ENCODE measurements at regions not wholly inside any gene's neighbourhood (a gene's known extent, or its start where the extent isn't known, plus 50 kb on each side); places are given as distances from the start of the nearest gene placed in this dataset.

GRCh38 chr15:91408476-91409076 is 308.5 kb downstream of the SV2B start:
- Histone ChIP-seq H3K36me3 (ENCODE audit: control insufficient read depth, insufficient read depth, low read length) (no peaks in the 10 kb centered on the region), H3K27me3 (ENCODE audit: control insufficient read depth, insufficient read depth, low read length) (no peaks in the 10 kb centered on the region), H3K4me3 (ENCODE audit: low read depth, low read length) (no peak overlapping the region)
- no peak for TF ChIP-seq CTCF (IDR thresholded peaks at IDR 0.05; ENCODE audit: insufficient read depth, low read length, severe bottlenecking)
- no peak for FAIRE-seq
- no peak for DNase-seq (ENCODE audit: low read depth)

GRCh38 chr15:91409387-91409786 is 309.3 kb downstream of the SV2B start:
- no peak overlapping the region for H3K4me3 ChIP-seq (ENCODE audit: low read depth, low read length)

GRCh38 chr15:91411586-91411985 is 311.5 kb downstream of the SV2B start:
- TF ChIP-seq CTCF (IDR thresholded peaks at IDR 0.05; ENCODE audit: insufficient read depth, low read length, severe bottlenecking), result no peak
- Histone ChIP-seq H3K4me3 (ENCODE audit: low read depth, low read length) (no peak overlapping the region), H3K36me3 (ENCODE audit: control insufficient read depth, insufficient read depth, low read length) (no peaks in the 10 kb centered on the region), H3K27me3 (ENCODE audit: control insufficient read depth, insufficient read depth, low read length) (no peaks in the 10 kb centered on the region)
- FAIRE-seq (no peak), DNase-seq (ENCODE audit: low read depth) (no peak)

More at GRCh38 chr15:91409387-91409786, 309.3 kb downstream of the SV2B start:
- FAIRE-seq, result no peak
- no peak for DNase-seq (ENCODE audit: low read depth)
- no peaks in the 10 kb centered on the region for H3K27me3 ChIP-seq (ENCODE audit: control insufficient read depth, insufficient read depth, low read length)
- TF ChIP-seq CTCF (IDR thresholded peaks at IDR 0.05; ENCODE audit: insufficient read depth, low read length, severe bottlenecking), result no peak
- H3K36me3 ChIP-seq (ENCODE audit: control insufficient read depth, insufficient read depth, low read length), result no peaks in the 10 kb centered on the region

- TF ChIP-seq CTCF (IDR thresholded peaks at IDR 0.05; ENCODE audit: insufficient read depth, low read length, severe bottlenecking), result no peak
- Histone ChIP-seq H3K4me3 (ENCODE audit: low read depth, low read length) (no peak overlapping the region), H3K36me3 (ENCODE audit: control insufficient read depth, insufficient read depth, low read length) (no peaks in the 10 kb centered on the region), H3K27me3 (ENCODE audit: control insufficient read depth, insufficient read depth, low read length) (no peaks in the 10 kb centered on the region)
- DNase-seq (ENCODE audit: low read depth) (peak; percentile 7), FAIRE-seq (no peak)
These were observed 312.3 kb downstream of the SV2B start for GRCh38 chr15:91412138-91412928.

GRCh38 chr15:91413142-91413541 is 313.1 kb downstream of the SV2B start:
- no peak for FAIRE-seq
- TF ChIP-seq CTCF (IDR thresholded peaks at IDR 0.05; ENCODE audit: insufficient read depth, low read length, severe bottlenecking), result no peak
- no peak overlapping the region for H3K4me3 ChIP-seq (ENCODE audit: low read depth, low read length)
- no peak for DNase-seq (ENCODE audit: low read depth)
- H3K36me3 ChIP-seq (ENCODE audit: control insufficient read depth, insufficient read depth, low read length), result no peaks in the 10 kb centered on the region
- no peaks in the 10 kb centered on the region for H3K27me3 ChIP-seq (ENCODE audit: control insufficient read depth, insufficient read depth, low read length)
